ENCODE measurements at regions not wholly inside any gene's neighbourhood (a gene's known extent, or its start where the extent isn't known, plus 50 kb on each side); places are given as distances from the start of the nearest gene placed in this dataset.

GRCh38 chr15:93150910-93151881, 62.2 kb upstream of the RGMA start (continued):
- TF ChIP-seq ZBTB33 (IDR thresholded peaks at IDR 0.05) (no peak), IRF5 (IDR thresholded peaks at IDR 0.05; ENCODE audit: borderline replicate concordance) (no peak), RUNX3 (IDR thresholded peaks at IDR 0.05; ENCODE audit: low read length) (no peak), IRF4 (IDR thresholded peaks at IDR 0.05; ENCODE audit: low read depth, low read length) (no peak), ZNF384 (IDR thresholded peaks at IDR 0.05; ENCODE audit: borderline replicate concordance, low read depth, low read length) (no peak), ZNF687 (IDR thresholded peaks at IDR 0.05) (no peak), GATAD2B (conservative IDR thresholded peaks at IDR 0.05; ENCODE audit: low read depth) (no peak), ZSCAN29 (IDR thresholded peaks at IDR 0.05) (no peak)

Data from GM12878 (cell line).